HEK293 (cell line): ENCODE measurements at regions not wholly inside any gene's neighbourhood (a gene's known extent, or its start where the extent isn't known, plus 50 kb on each side); places are given as distances from the start of the nearest gene placed in this dataset.

Experiments
- CTCF ChIP-seq: fragments of 450-650 bp; formaldehyde crosslinking; IDR thresholded peaks from 2 replicates; pipeline ENCODE4 v1.5.1; 2016; ENCODE audit warnings: missing biosample characterization, missing genetic modification characterization
- KLF16 ChIP-seq: fragments of 450-650 bp; formaldehyde crosslinking; IDR thresholded peaks from 2 replicates; pipeline ENCODE4 v1.5.1; 2017; ENCODE audit warnings: missing biosample characterization, missing genetic modification characterization
- YY1 ChIP-seq: fragments of 450-650 bp; formaldehyde crosslinking; IDR thresholded peaks from 2 replicates; pipeline ENCODE4 v1.5.1; 2018; ENCODE audit warnings: missing biosample characterization, missing genetic modification characterization
- ZNF114 ChIP-seq: fragments of 450-650 bp; formaldehyde crosslinking; IDR thresholded peaks from 2 replicates; pipeline ENCODE4 v1.5.0; 2017; ENCODE audit warnings: missing biosample characterization, missing genetic modification characterization
- ZNF132 ChIP-seq: fragments of 450-650 bp; formaldehyde crosslinking; IDR thresholded peaks from 2 replicates; pipeline ENCODE4 v1.5.1; 2017; ENCODE audit warnings: missing biosample characterization, missing genetic modification characterization, borderline replicate concordance
- ZNF274 ChIP-seq, 2 experiments: fragments of 200-500 bp in 1 of 2; fragments of 450-650 bp in 1 of 2; sonication (Bioruptor generic) in 1 of 2; formaldehyde crosslinking in 1 of 2; IDR thresholded peaks; 2 replicates each; pipeline versions ENCODE4 v1.5.1 to v1.6.1; 2014 to 2016; ENCODE audit warnings: borderline replicate concordance in 1 of 2, inconsistent platforms in 1 of 2, low read length in 1 of 2, missing biosample characterization in 1 of 2, missing genetic modification characterization in 1 of 2
- ZNF362 ChIP-seq: fragments of 450-650 bp; formaldehyde crosslinking; IDR thresholded peaks from 2 replicates; pipeline ENCODE4 v1.5.1; 2016; ENCODE audit warnings: missing biosample characterization, missing genetic modification characterization
- ZNF426 ChIP-seq: fragments of 450-650 bp; formaldehyde crosslinking; IDR thresholded peaks from 2 replicates; pipeline ENCODE4 v1.5.1; 2017; ENCODE audit warnings: missing biosample characterization, missing genetic modification characterization, mild to moderate bottlenecking, inconsistent platforms, moderate library complexity
- ZNF629 ChIP-seq: fragments of 450-650 bp; formaldehyde crosslinking; IDR thresholded peaks from 2 replicates; pipeline ENCODE4 v1.5.1; 2017; ENCODE audit warnings: missing biosample characterization, missing genetic modification characterization

GRCh38 chr5:28896949-28897348 lies 1858.6 kb upstream of the CDH9 start:
- TF ChIP-seq KLF16 (no peak), CTCF (no peak), ZNF274 (IDR thresholded peaks at IDR 0.05; ENCODE audit: low read length) (no peak), ZNF274 (tag by site-specific recombination; IDR thresholded peaks at IDR 0.05; ENCODE audit: borderline replicate concordance) (no peak), YY1 (tag by site-specific recombination) (no peak), ZNF114 (tag by site-specific recombination) (no peak), ZNF629 (tag by site-specific recombination) (no peak), ZNF362 (no peak), ZNF426 (no peak), ZNF132 (tag by site-specific recombination) (no peak)
